Stimulated activated naive B cell treated with anti-CD40 and anti-IgM and Interleukin-4, amounts not matched to agents 10 μg/mL and 1 μg/mL and 100 μg/mL, for 72 hours (primary cell): ENCODE measurements at regions not wholly inside any gene's neighbourhood (a gene's known extent, or its start where the extent isn't known, plus 50 kb on each side); places are given as distances from the start of the nearest gene placed in this dataset.

Experiments used
- ATAC-seq, 2 donors: fragments of 150-1000 bp; cut with Tn5 transposase; replicated peaks; 2 replicates each; pipeline ENCODE4 v1.10.0; 2021; ENCODE audit warnings: moderate library complexity in 1 of 2
- DNase-seq: peaks from one replicate; pipeline ENCODE4 v3.0.0; 2021
- H3K27ac Mint-ChIP-seq: one replicate; pipeline ENCODE4 v1.8.0; 2022; ENCODE audit warnings: mild to moderate bottlenecking, mixed read lengths
- H3K27me3 Mint-ChIP-seq, 2 donors: one replicate each; pipeline ENCODE4 v1.8.0; 2022; ENCODE audit warnings: mixed read lengths in 2 of 2
- H3K36me3 Mint-ChIP-seq, 2 donors: one replicate each; pipeline ENCODE4 v1.8.0; 2022; ENCODE audit warnings: mixed read lengths in 2 of 2, mild to moderate bottlenecking in 1 of 2
- H3K4me1 Mint-ChIP-seq, 2 donors: one replicate each; pipeline ENCODE4 v1.8.0; 2022; ENCODE audit warnings: mixed read lengths in 2 of 2, mild to moderate bottlenecking in 1 of 2
- H3K4me3 Mint-ChIP-seq, 2 donors: one replicate each; pipeline ENCODE4 v1.8.0; 2022; ENCODE audit warnings: mild to moderate bottlenecking in 2 of 2, mixed read lengths in 2 of 2, moderate library complexity in 1 of 2
- H3K9me3 Mint-ChIP-seq, 2 donors: one replicate each; pipeline ENCODE4 v1.8.0; 2022; ENCODE audit warnings: mixed read lengths in 2 of 2, mild to moderate bottlenecking in 1 of 2

- H3K27ac Mint-ChIP-seq: no peak overlapping the region
Observed at GRCh38 chr3:76731471-76731870, 308.4 kb upstream of the ROBO2 start.

DNA sequence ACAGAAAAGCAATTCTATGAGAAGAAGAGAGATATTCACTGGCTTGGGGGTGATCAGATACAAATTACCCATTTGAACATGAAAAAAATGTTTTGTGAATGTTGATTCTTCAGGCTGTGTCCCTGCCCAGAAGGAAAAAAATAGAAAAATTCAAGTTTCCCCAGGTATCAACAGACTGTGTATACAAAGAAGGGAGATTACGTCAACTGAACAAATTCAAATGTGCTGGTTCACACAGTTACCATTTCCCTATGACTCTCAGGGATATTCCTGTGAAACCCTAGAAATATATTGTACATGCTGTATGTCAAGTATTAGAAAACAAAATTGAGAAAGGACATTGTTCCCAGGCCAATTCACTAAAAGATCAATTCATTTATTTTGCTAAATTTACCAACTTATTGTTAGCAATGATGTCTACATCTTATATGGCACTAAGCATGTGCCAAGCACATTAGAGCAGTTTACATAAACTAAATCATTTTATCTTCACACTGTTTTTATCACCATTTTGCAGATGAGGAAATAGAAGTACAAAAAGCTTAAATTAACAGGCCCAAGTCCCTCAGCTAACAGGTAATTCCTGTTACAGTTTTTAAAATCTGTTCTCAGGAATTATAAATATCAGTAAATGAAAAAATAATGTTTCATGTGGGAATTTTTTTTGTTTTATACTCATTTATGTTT is 306.7 kb upstream of the ROBO2 start:
- no peak overlapping the region for H3K27ac Mint-ChIP-seq
- H3K4me1 Mint-ChIP-seq: no peaks in the 10 kb centered on the region
- no peaks in the 10 kb centered on the region for H3K27me3 Mint-ChIP-seq
- H3K36me3 Mint-ChIP-seq: no peaks in the 10 kb centered on the region
- no peak overlapping the region for H3K4me3 Mint-ChIP-seq
- no peak for DNase-seq
- ATAC-seq: no peak
- peaks cover 4 to 5% of the 10 kb centered on the region in 2 donors for H3K9me3 Mint-ChIP-seq

More at GRCh38 chr3:76731471-76731870, 308.4 kb upstream of the ROBO2 start:
- no peak for ATAC-seq
- DNase-seq: no peak
- Mint-ChIP-seq H3K4me3 (no peak overlapping the region), H3K36me3 (no peaks in the 10 kb centered on the region), H3K9me3 (peaks cover 4 to 5% of the 10 kb centered on the region in 2 donors), H3K4me1 (no peaks in the 10 kb centered on the region), H3K27me3 (no peaks in the 10 kb centered on the region)

DNA sequence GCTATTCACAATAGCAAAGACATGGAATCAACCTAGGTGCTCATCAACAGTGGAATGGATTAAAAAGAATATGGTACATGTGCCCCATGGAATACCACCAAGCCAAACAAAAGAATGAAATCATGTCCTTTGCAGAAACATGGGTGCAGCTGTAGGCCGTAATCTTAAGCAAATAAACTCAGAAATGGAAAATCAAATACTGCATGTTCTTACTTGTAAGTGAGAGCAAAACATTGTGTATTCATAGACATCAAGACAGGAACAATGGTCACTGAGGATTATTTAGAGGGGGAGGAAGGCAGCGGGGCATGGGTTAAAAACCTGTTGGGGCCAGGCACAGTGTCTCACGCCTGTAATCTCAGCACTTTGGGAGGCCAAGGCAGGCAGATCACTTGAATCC is 304.7 kb upstream of the ROBO2 start:
- ATAC-seq (no peak), DNase-seq (no peak)
- Mint-ChIP-seq H3K27me3 (no peaks in the 10 kb centered on the region), H3K27ac (no peak overlapping the region), H3K4me1 (no peaks in the 10 kb centered on the region), H3K36me3 (no peaks in the 10 kb centered on the region), H3K4me3 (no peak overlapping the region), H3K9me3 (peaks cover 10 to 11% of the 10 kb centered on the region in 2 donors)

DNA sequence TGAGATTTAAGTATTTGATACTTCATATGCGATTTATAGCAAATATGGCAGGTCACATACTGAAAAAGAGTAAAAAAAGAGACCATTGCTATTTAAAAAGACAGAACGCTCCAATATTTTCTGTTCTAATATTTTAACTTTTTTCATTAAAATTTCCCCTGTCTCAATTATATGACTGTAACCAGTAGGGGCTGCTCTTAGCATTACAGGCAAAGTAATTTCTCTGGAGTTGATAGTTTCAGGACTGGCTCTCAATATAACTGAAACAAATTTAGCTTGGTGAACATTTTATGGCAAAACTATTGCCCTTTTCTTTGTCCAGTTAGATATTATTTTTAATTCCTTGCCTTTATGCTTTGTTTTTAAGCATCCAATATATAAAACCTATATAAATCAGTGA is 286.3 kb upstream of the ROBO2 start:
- Mint-ChIP-seq H3K36me3 (no peaks in the 10 kb centered on the region), H3K27ac (no peak overlapping the region), H3K4me1 (no peaks in the 10 kb centered on the region), H3K27me3 (no peaks in the 10 kb centered on the region), H3K4me3 (no peak overlapping the region), H3K9me3 (peaks cover 0 to 4% of the 10 kb centered on the region in 2 donors)
- ATAC-seq (no peak), DNase-seq (no peak)

DNA sequence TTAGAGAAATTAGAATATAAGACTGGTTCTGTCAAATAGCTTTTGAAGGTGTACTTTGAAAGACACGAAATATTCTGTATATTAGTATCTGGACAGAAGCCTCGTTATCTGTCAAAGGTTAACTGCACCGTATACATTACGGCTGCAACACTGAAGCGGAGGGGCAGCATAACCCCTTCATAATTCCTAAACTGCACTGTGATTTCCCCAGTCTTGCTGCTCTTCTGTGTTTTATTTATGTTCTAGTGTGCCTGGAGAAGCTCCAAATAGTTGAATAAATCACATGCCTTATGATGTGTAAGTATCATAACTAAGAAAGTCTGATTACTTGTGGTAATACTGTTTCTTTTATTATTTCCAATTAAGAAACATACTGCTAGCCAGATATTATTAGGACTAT is 285.7 kb upstream of the ROBO2 start:
- H3K4me3 Mint-ChIP-seq: no peak overlapping the region
- H3K36me3 Mint-ChIP-seq: no peaks in the 10 kb centered on the region
- no peaks in the 10 kb centered on the region for H3K4me1 Mint-ChIP-seq
- no peak overlapping the region for H3K27ac Mint-ChIP-seq
- no peak for DNase-seq
- H3K27me3 Mint-ChIP-seq: no peaks in the 10 kb centered on the region
- ATAC-seq: no peak
- peaks cover 0 to 4% of the 10 kb centered on the region in 2 donors for H3K9me3 Mint-ChIP-seq

GRCh38 chr3:76756577-76756976 is 283.3 kb upstream of the ROBO2 start:
- Mint-ChIP-seq H3K36me3 (no peaks in the 10 kb centered on the region), H3K9me3 (no peaks in the 10 kb centered on the region), H3K27me3 (no peaks in the 10 kb centered on the region), H3K4me1 (no peaks in the 10 kb centered on the region), H3K4me3 (no peak overlapping the region), H3K27ac (no peak overlapping the region)
- ATAC-seq (no peak), DNase-seq (no peak)

DNA sequence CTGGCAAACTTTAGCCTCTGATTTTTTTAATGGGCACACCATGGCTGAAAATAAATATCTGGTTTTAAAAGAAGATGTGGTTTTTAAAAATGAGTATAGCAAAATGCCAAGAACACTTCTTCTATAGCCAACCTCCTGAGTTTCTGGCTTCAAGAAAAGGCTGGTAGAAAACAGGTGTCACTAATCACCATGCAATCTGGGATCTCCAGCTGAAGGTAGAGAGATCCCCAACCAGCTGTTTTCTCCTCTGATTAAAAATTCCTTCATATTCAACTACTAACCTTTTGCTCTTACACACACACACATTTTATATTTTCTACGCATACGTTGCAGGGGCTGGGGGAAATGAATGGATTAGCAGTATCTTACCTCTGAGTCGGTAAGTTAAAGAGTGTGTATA is 279.6 kb upstream of the ROBO2 start:
- ATAC-seq (no peak), DNase-seq (no peak)
- no peak overlapping the region for H3K4me3 Mint-ChIP-seq
- no peaks in the 10 kb centered on the region for H3K9me3 Mint-ChIP-seq
- no peaks in the 10 kb centered on the region for H3K36me3 Mint-ChIP-seq
- no peaks in the 10 kb centered on the region for H3K4me1 Mint-ChIP-seq
- no peaks in the 10 kb centered on the region for H3K27me3 Mint-ChIP-seq
- no peak overlapping the region for H3K27ac Mint-ChIP-seq

- ATAC-seq (no peak), DNase-seq (no peak)
- no peaks in the 10 kb centered on the region for H3K27me3 Mint-ChIP-seq
- no peak overlapping the region for H3K27ac Mint-ChIP-seq
- no peaks in the 10 kb centered on the region for H3K36me3 Mint-ChIP-seq
- H3K9me3 Mint-ChIP-seq: peaks cover 0 to 3% of the 10 kb centered on the region in 2 donors
- H3K4me3 Mint-ChIP-seq: no peak overlapping the region
- no peaks in the 10 kb centered on the region for H3K4me1 Mint-ChIP-seq
Observed at GRCh38 chr3:76765511-76765910, 274.4 kb upstream of the ROBO2 start.

DNA sequence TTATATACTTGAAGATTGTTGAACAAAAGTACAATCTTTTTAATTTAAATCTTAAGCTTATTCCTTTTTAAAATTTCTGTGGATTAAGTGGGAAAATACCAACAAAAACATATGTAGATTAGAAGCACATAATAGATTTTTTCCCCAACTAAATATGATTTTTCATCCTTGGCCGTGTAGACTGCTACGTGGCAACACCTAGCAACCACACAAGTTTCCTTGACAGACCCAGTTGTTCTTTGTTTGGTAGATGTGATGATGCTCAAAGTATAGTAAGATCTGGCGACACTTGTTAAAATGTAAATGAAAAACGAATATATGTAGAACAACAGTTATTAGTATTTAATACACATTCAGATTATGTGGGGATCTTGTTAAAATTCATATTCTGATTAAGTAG is 271.0 kb upstream of the ROBO2 start:
- no peak for DNase-seq
- Mint-ChIP-seq H3K4me1 (no peaks in the 10 kb centered on the region), H3K36me3 (no peaks in the 10 kb centered on the region), H3K27me3 (no peaks in the 10 kb centered on the region), H3K4me3 (no peak overlapping the region), H3K27ac (no peak overlapping the region), H3K9me3 (peaks cover 0 to 3% of the 10 kb centered on the region in 2 donors)
- ATAC-seq: no peak

- no peak for DNase-seq
- Mint-ChIP-seq H3K36me3 (no peaks in the 10 kb centered on the region), H3K27me3 (no peaks in the 10 kb centered on the region), H3K9me3 (peaks cover 0 to 11% of the 10 kb centered on the region in 2 donors), H3K4me3 (no peak overlapping the region), H3K27ac (no peak overlapping the region), H3K4me1 (no peaks in the 10 kb centered on the region)
- ATAC-seq: no peak
Observed at GRCh38 chr3:76776927-76777326, 263.0 kb upstream of the ROBO2 start.

DNA sequence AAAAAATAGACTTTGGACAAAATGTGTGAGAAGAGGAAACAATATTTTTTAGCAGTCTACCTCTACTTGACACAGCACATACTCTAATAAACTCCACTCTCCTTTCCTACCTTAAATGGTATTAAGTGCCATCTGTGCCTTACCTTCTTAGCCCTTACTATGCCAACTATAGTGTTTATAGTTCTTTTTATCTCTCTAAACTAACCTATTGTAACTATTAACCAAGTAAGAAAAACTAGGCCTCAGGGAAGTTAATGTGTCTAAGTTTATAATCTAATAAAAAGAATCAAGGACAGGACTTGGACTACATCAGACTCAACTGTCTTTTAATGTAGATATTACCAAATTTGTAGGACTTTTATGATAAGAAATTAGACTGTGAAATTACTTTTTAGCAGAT is 251.7 kb upstream of the ROBO2 start:
- Mint-ChIP-seq H3K27ac (no peak overlapping the region), H3K4me3 (no peak overlapping the region)
- no peak for ATAC-seq

DNA sequence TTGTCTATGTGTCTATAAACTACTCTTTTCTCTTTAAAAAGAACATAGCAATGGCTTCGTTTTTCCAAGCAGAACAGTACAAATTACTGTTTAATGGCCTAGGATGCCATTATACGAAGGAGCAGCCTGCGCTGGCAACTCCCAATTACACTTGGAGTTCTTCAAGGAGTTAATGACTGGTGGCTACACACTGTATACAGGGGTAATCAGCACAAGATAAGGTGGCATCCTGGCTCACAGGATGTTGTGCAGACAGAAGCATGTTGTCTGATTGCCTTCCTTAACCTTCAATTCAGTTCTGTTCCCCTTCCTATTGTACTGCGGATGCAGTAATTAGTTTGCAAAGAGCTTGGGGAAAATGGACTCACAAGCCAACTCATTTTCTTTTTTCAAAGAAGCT is 250.7 kb upstream of the ROBO2 start:
- no peaks in the 10 kb centered on the region for H3K4me1 Mint-ChIP-seq
- DNase-seq: no peak
- no peak for ATAC-seq
- no peaks in the 10 kb centered on the region for H3K36me3 Mint-ChIP-seq
- H3K9me3 Mint-ChIP-seq: peaks cover 7 to 8% of the 10 kb centered on the region in 2 donors
- H3K27me3 Mint-ChIP-seq: no peaks in the 10 kb centered on the region
- no peak overlapping the region for H3K4me3 Mint-ChIP-seq
- H3K27ac Mint-ChIP-seq: no peak overlapping the region

More for the DNA sequence above, 251.7 kb upstream of the ROBO2 start:
- DNase-seq: no peak
- Mint-ChIP-seq H3K36me3 (no peaks in the 10 kb centered on the region), H3K9me3 (peaks cover 8% of the 10 kb centered on the region in 2 donors), H3K4me1 (no peaks in the 10 kb centered on the region), H3K27me3 (no peaks in the 10 kb centered on the region)

- no peaks in the 10 kb centered on the region for H3K27me3 Mint-ChIP-seq
- H3K27ac Mint-ChIP-seq: no peak overlapping the region
- no peaks in the 10 kb centered on the region for H3K4me1 Mint-ChIP-seq
- ATAC-seq (no peak), DNase-seq (no peak)
- no peaks in the 10 kb centered on the region for H3K36me3 Mint-ChIP-seq
- peaks cover 0 to 6% of the 10 kb centered on the region in 2 donors for H3K9me3 Mint-ChIP-seq
- no peak overlapping the region for H3K4me3 Mint-ChIP-seq
Observed at GRCh38 chr3:76811418-76811817, 228.5 kb upstream of the ROBO2 start.

- Mint-ChIP-seq H3K4me1 (no peaks in the 10 kb centered on the region), H3K36me3 (no peaks in the 10 kb centered on the region)
- no peak for DNase-seq
Observed at GRCh38 chr3:76812649-76813242, 227.2 kb upstream of the ROBO2 start.

DNA sequence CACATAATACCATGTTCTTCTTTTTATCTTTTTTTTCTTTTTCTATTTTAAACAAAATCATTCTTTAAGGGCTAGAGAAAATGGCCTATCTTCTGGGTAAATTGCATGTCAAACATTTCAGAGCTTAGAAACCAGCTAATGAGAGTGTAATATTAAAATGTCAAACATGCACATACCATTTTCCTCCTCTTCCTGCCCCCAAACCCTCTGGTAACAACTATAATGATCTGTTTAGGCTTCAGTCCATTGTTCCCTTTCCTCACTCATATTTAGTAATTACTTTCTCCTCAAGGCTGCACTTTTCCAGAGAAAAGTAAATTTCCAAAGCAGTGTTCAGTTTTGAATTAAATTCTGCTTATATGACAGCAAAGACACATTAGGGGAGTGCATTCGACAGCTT is 224.3 kb upstream of the ROBO2 start:
- H3K27ac Mint-ChIP-seq: no peak overlapping the region
- H3K27me3 Mint-ChIP-seq: no peaks in the 10 kb centered on the region
- H3K4me1 Mint-ChIP-seq: no peaks in the 10 kb centered on the region
- peaks cover 4 to 11% of the 10 kb centered on the region in 2 donors for H3K9me3 Mint-ChIP-seq
- no peak for DNase-seq
- ATAC-seq: no peak
- no peak overlapping the region for H3K4me3 Mint-ChIP-seq
- no peaks in the 10 kb centered on the region for H3K36me3 Mint-ChIP-seq

More at GRCh38 chr3:76812649-76813242, 227.2 kb upstream of the ROBO2 start:
- Mint-ChIP-seq H3K27me3 (no peaks in the 10 kb centered on the region), H3K27ac (no peak overlapping the region), H3K4me3 (no peak overlapping the region), H3K9me3 (peaks cover 0 to 9% of the 10 kb centered on the region in 2 donors)
- no peak for ATAC-seq
